UCSD-AML1 (cell line): ENCODE measurements at regions not wholly inside any gene's neighbourhood (a gene's known extent, or its start where the extent isn't known, plus 50 kb on each side); places are given as distances from the start of the nearest gene placed in this dataset.
"Not testable (repeated sequence)": the region's sequence is repeated elsewhere in the genome, so short reads cannot be mapped to it uniquely, and the experiment has no call there.

Experiments
- DNase-seq: peaks from one replicate; lab custom pipeline; 2025; ENCODE audit not compliant: unreplicated experiment; lab: John Stamatoyannopoulos, UW

- no peak for DNase-seq
These were observed 51.9 kb upstream of the TBL1XR1 start for GRCh38 chr3:177249203-177249602.

GRCh38 chr3:177250151-177250550, 52.9 kb upstream of the TBL1XR1 start:
- DNase-seq = no peak

- DNase-seq = no peak
These were observed 54.5 kb upstream of the TBL1XR1 start for GRCh38 chr3:177251755-177252154.

- DNase-seq = no peak
These were observed 59.7 kb upstream of the TBL1XR1 start for GRCh38 chr3:177257006-177257405.

- DNase-seq = no peak
These were observed 60.3 kb upstream of the TBL1XR1 start for GRCh38 chr3:177257625-177258024.

- DNase-seq = no peak
These were observed 65.1 kb upstream of the TBL1XR1 start for GRCh38 chr3:177262396-177262795.

GRCh38 chr3:177263615-177264368, 66.5 kb upstream of the TBL1XR1 start:
- no peak for DNase-seq

GRCh38 chr3:177271811-177272501, 74.7 kb upstream of the TBL1XR1 start:
- DNase-seq = not testable (repeated sequence)

- no peak for DNase-seq
These were observed 80.7 kb upstream of the TBL1XR1 start for GRCh38 chr3:177278016-177278415.

GRCh38 chr3:177279118-177279815, 82.0 kb upstream of the TBL1XR1 start:
- no peak for DNase-seq

GRCh38 chr3:177281292-177282118, 84.2 kb upstream of the TBL1XR1 start:
- no peak for DNase-seq

GRCh38 chr3:177282119-177282655, 84.9 kb upstream of the TBL1XR1 start:
- DNase-seq = no peak

GRCh38 chr3:177283983-177284382, 86.7 kb upstream of the TBL1XR1 start:
- DNase-seq = no peak

- peak; percentile 23 for DNase-seq
These were observed 87.2 kb upstream of the TBL1XR1 start for GRCh38 chr3:177284383-177284881.

GRCh38 chr3:177286034-177286433, 88.8 kb upstream of the TBL1XR1 start:
- no peak for DNase-seq

- DNase-seq = peak; percentile 18
These were observed 89.9 kb upstream of the TBL1XR1 start for GRCh38 chr3:177287231-177287630.

- no peak for DNase-seq
These were observed 93.4 kb upstream of the TBL1XR1 start for GRCh38 chr3:177290633-177291032.

- DNase-seq = no peak
These were observed 96.9 kb upstream of the TBL1XR1 start for GRCh38 chr3:177294221-177294620.

GRCh38 chr3:177295116-177295515, 97.8 kb upstream of the TBL1XR1 start:
- DNase-seq = no peak

GRCh38 chr3:177299250-177299649, 102.0 kb upstream of the TBL1XR1 start:
- no peak for DNase-seq
